ENCODE measurements at regions not wholly inside any gene's neighbourhood (a gene's known extent, or its start where the extent isn't known, plus 50 kb on each side); places are given as distances from the start of the nearest gene placed in this dataset.
A peak's percentile ranks its signal among the peaks of the same experiment; 100 is the strongest.

- ChIA-PET CTCF (no interaction called here), POLR2A (no interaction called here)
- Histone ChIP-seq H3K36me3 (ENCODE audit: control insufficient read depth in 4 of 4, insufficient read depth in 4 of 4, low read length in 3 of 4) (no peaks in the 10 kb centered on the region), H3K9me3 (ENCODE audit: control extremely low read depth in 1 of 5, control insufficient read depth in 4 of 5, insufficient read depth in 2 of 5, low read depth in 1 of 5, low read length in 4 of 5) (peaks cover 0 to 10% (median 0%) of the 10 kb centered on the region in 5 experiments), H3K27me3 (replicated peaks in 2 of 5; ENCODE audit: control insufficient read depth in 4 of 5, insufficient read depth in 5 of 5, low read length in 4 of 5) (no peaks in the 10 kb centered on the region), H3K27ac (ENCODE audit: insufficient read depth in 1 of 2, low read depth in 1 of 2, low read length in 2 of 2, poor library complexity in 1 of 2, severe bottlenecking in 2 of 2) (no peak overlapping the region), H3K4me1 (ENCODE audit: control extremely low read depth in 1 of 4, control insufficient read depth in 4 of 4, insufficient read depth in 4 of 4, low read length in 3 of 4) (no peaks in the 10 kb centered on the region), H3K4me3 (ENCODE audit: control insufficient read depth in 1 of 7, extremely low read depth in 1 of 7, insufficient read depth in 4 of 7, low read depth in 2 of 7, low read length in 6 of 7) (no peak overlapping the region)
- no peak for DNase-seq
- 100% methylated on average over 1 of the region's 2 CpGs for WGBS (ENCODE audit: insufficient coverage)
These were observed 220.2 kb downstream of the IRX2 start for GRCh38 chr5:2531318-2531717.

GRCh38 chr5:2530609-2531008, 220.9 kb downstream of the IRX2 start:
- CTCF ChIA-PET: no interaction called here

GRCh38 chr5:2529371-2530092, 221.9 kb downstream of the IRX2 start:
- Histone ChIP-seq H3K27me3 (replicated peaks in 2 of 5; ENCODE audit: control insufficient read depth in 4 of 5, insufficient read depth in 5 of 5, low read length in 4 of 5) (no peaks in the 10 kb centered on the region), H3K4me3 (ENCODE audit: control insufficient read depth in 1 of 7, extremely low read depth in 1 of 7, insufficient read depth in 4 of 7, low read depth in 2 of 7, low read length in 6 of 7) (no peak overlapping the region), H3K27ac (ENCODE audit: insufficient read depth in 1 of 2, low read depth in 1 of 2, low read length in 2 of 2, poor library complexity in 1 of 2, severe bottlenecking in 2 of 2) (no peak overlapping the region), H3K4me1 (ENCODE audit: control extremely low read depth in 1 of 4, control insufficient read depth in 4 of 4, insufficient read depth in 4 of 4, low read length in 3 of 4) (no peaks in the 10 kb centered on the region), H3K9me3 (ENCODE audit: control extremely low read depth in 1 of 5, control insufficient read depth in 4 of 5, insufficient read depth in 2 of 5, low read depth in 1 of 5, low read length in 4 of 5) (peaks cover 0 to 10% (median 0%) of the 10 kb centered on the region in 5 experiments), H3K36me3 (ENCODE audit: control insufficient read depth in 4 of 4, insufficient read depth in 4 of 4, low read length in 3 of 4) (no peaks in the 10 kb centered on the region)
- 93% methylated on average over 12 of the region's 13 CpGs for whole genome bisulfite sequencing (ENCODE audit: insufficient coverage)
- POLR2A ChIA-PET: no interaction called here
- DNase-seq: no peak
- CTCF ChIA-PET: no interaction called here

More at GRCh38 chr5:2530609-2531008, 220.9 kb downstream of the IRX2 start:
- Histone ChIP-seq H3K4me1 (ENCODE audit: control extremely low read depth in 1 of 4, control insufficient read depth in 4 of 4, insufficient read depth in 4 of 4, low read length in 3 of 4) (no peaks in the 10 kb centered on the region), H3K4me3 (ENCODE audit: control insufficient read depth in 1 of 7, extremely low read depth in 1 of 7, insufficient read depth in 4 of 7, low read depth in 2 of 7, low read length in 6 of 7) (no peak overlapping the region), H3K36me3 (ENCODE audit: control insufficient read depth in 4 of 4, insufficient read depth in 4 of 4, low read length in 3 of 4) (no peaks in the 10 kb centered on the region), H3K27ac (ENCODE audit: insufficient read depth in 1 of 2, low read depth in 1 of 2, low read length in 2 of 2, poor library complexity in 1 of 2, severe bottlenecking in 2 of 2) (no peak overlapping the region), H3K9me3 (ENCODE audit: control extremely low read depth in 1 of 5, control insufficient read depth in 4 of 5, insufficient read depth in 2 of 5, low read depth in 1 of 5, low read length in 4 of 5) (peaks cover 0 to 10% (median 0%) of the 10 kb centered on the region in 5 experiments), H3K27me3 (replicated peaks in 2 of 5; ENCODE audit: control insufficient read depth in 4 of 5, insufficient read depth in 5 of 5, low read length in 4 of 5) (no peaks in the 10 kb centered on the region)
- POLR2A ChIA-PET: no interaction called here
- WGBS (ENCODE audit: insufficient coverage): 79% methylated on average over 8 of the region's 12 CpGs
- DNase-seq: no peak

GRCh38 chr5:2525351-2525750, 226.1 kb downstream of the IRX2 start:
- ChIA-PET POLR2A (no interaction called here), CTCF (no interaction called here)
- Histone ChIP-seq H3K9me3 (ENCODE audit: control extremely low read depth in 1 of 5, control insufficient read depth in 4 of 5, insufficient read depth in 2 of 5, low read depth in 1 of 5, low read length in 4 of 5) (peaks cover 0 to 3% (median 0%) of the 10 kb centered on the region in 5 experiments), H3K36me3 (ENCODE audit: control insufficient read depth in 4 of 4, insufficient read depth in 4 of 4, low read length in 3 of 4) (no peaks in the 10 kb centered on the region), H3K4me1 (ENCODE audit: control extremely low read depth in 1 of 4, control insufficient read depth in 4 of 4, insufficient read depth in 4 of 4, low read length in 3 of 4) (no peaks in the 10 kb centered on the region), H3K4me3 (ENCODE audit: control insufficient read depth in 1 of 7, extremely low read depth in 1 of 7, insufficient read depth in 4 of 7, low read depth in 2 of 7, low read length in 6 of 7) (no peak overlapping the region), H3K27me3 (replicated peaks in 2 of 5; ENCODE audit: control insufficient read depth in 4 of 5, insufficient read depth in 5 of 5, low read length in 4 of 5) (no peaks in the 10 kb centered on the region), H3K27ac (ENCODE audit: insufficient read depth in 1 of 2, low read depth in 1 of 2, low read length in 2 of 2, poor library complexity in 1 of 2, severe bottlenecking in 2 of 2) (no peak overlapping the region)
- WGBS (ENCODE audit: insufficient coverage): 80% methylated on average over 1 of the region's 4 CpGs
- DNase-seq: no peak

- Histone ChIP-seq H3K27me3 (replicated peaks in 2 of 5; ENCODE audit: control insufficient read depth in 4 of 5, insufficient read depth in 5 of 5, low read length in 4 of 5) (no peaks in the 10 kb centered on the region), H3K36me3 (ENCODE audit: control insufficient read depth in 4 of 4, insufficient read depth in 4 of 4, low read length in 3 of 4) (no peaks in the 10 kb centered on the region), H3K27ac (ENCODE audit: insufficient read depth in 1 of 2, low read depth in 1 of 2, low read length in 2 of 2, poor library complexity in 1 of 2, severe bottlenecking in 2 of 2) (no peak overlapping the region), H3K9me3 (ENCODE audit: control extremely low read depth in 1 of 5, control insufficient read depth in 4 of 5, insufficient read depth in 2 of 5, low read depth in 1 of 5, low read length in 4 of 5) (peaks cover 0 to 3% (median 0%) of the 10 kb centered on the region in 5 experiments), H3K4me1 (ENCODE audit: control extremely low read depth in 1 of 4, control insufficient read depth in 4 of 4, insufficient read depth in 4 of 4, low read length in 3 of 4) (no peaks in the 10 kb centered on the region), H3K4me3 (ENCODE audit: control insufficient read depth in 1 of 7, extremely low read depth in 1 of 7, insufficient read depth in 4 of 7, low read depth in 2 of 7, low read length in 6 of 7) (no peak overlapping the region)
- no peak for DNase-seq
- ChIA-PET POLR2A (no interaction called here), CTCF (no interaction called here)
- WGBS (ENCODE audit: insufficient coverage): 90% methylated on average over 13 of the region's 13 CpGs
These were observed 226.9 kb downstream of the IRX2 start for GRCh38 chr5:2524620-2525019.

- Histone ChIP-seq H3K36me3 (ENCODE audit: control insufficient read depth in 4 of 4, insufficient read depth in 4 of 4, low read length in 3 of 4) (no peaks in the 10 kb centered on the region), H3K27ac (ENCODE audit: insufficient read depth in 1 of 2, low read depth in 1 of 2, low read length in 2 of 2, poor library complexity in 1 of 2, severe bottlenecking in 2 of 2) (no peak overlapping the region), H3K9me3 (ENCODE audit: control extremely low read depth in 1 of 5, control insufficient read depth in 4 of 5, insufficient read depth in 2 of 5, low read depth in 1 of 5, low read length in 4 of 5) (peaks cover 0 to 3% (median 0%) of the 10 kb centered on the region in 5 experiments), H3K4me3 (ENCODE audit: control insufficient read depth in 1 of 7, extremely low read depth in 1 of 7, insufficient read depth in 4 of 7, low read depth in 2 of 7, low read length in 6 of 7) (no peak overlapping the region), H3K27me3 (replicated peaks in 2 of 5; ENCODE audit: control insufficient read depth in 4 of 5, insufficient read depth in 5 of 5, low read length in 4 of 5) (no peaks in the 10 kb centered on the region), H3K4me1 (ENCODE audit: control extremely low read depth in 1 of 4, control insufficient read depth in 4 of 4, insufficient read depth in 4 of 4, low read length in 3 of 4) (no peaks in the 10 kb centered on the region)
- ChIA-PET CTCF (no interaction called here), POLR2A (no interaction called here)
- DNase-seq: no peak
- WGBS (ENCODE audit: insufficient coverage): 90% methylated on average over 12 of the region's 12 CpGs
These were observed 228.3 kb downstream of the IRX2 start for GRCh38 chr5:2523180-2523579.

GRCh38 chr5:2522372-2522771, 229.1 kb downstream of the IRX2 start:
- Histone ChIP-seq H3K4me3 (ENCODE audit: control insufficient read depth in 1 of 7, extremely low read depth in 1 of 7, insufficient read depth in 4 of 7, low read depth in 2 of 7, low read length in 6 of 7) (no peak overlapping the region), H3K27ac (ENCODE audit: insufficient read depth in 1 of 2, low read depth in 1 of 2, low read length in 2 of 2, poor library complexity in 1 of 2, severe bottlenecking in 2 of 2) (no peak overlapping the region), H3K4me1 (ENCODE audit: control extremely low read depth in 1 of 4, control insufficient read depth in 4 of 4, insufficient read depth in 4 of 4, low read length in 3 of 4) (no peaks in the 10 kb centered on the region), H3K9me3 (ENCODE audit: control extremely low read depth in 1 of 5, control insufficient read depth in 4 of 5, insufficient read depth in 2 of 5, low read depth in 1 of 5, low read length in 4 of 5) (no peaks in the 10 kb centered on the region), H3K36me3 (ENCODE audit: control insufficient read depth in 4 of 4, insufficient read depth in 4 of 4, low read length in 3 of 4) (no peaks in the 10 kb centered on the region), H3K27me3 (replicated peaks in 2 of 5; ENCODE audit: control insufficient read depth in 4 of 5, insufficient read depth in 5 of 5, low read length in 4 of 5) (no peaks in the 10 kb centered on the region)
- ChIA-PET POLR2A (no interaction called here), CTCF (no interaction called here)
- DNase-seq: peak in 2 of 3 donors; percentile 1 to 4
- 88% methylated on average over 4 of the region's 11 CpGs for WGBS (ENCODE audit: insufficient coverage)
